Medulla oblongata (tissue), 1 donor: ENCODE measurements at regions not wholly inside any gene's neighbourhood (a gene's known extent, or its start where the extent isn't known, plus 50 kb on each side); places are given as distances from the start of the nearest gene placed in this dataset.

Experiments used
- DNase-seq: peaks from one replicate; pipeline ENCODE4 v3.0.0-alpha.2; 2015; ENCODE audit errors: extremely low spot score

- DNase-seq = no peak
These were observed 61.2 kb upstream of the ALDH1A1 start for GRCh38 chr9:73014011-73014410.

- no peak for DNase-seq
These were observed 59.1 kb upstream of the ALDH1A1 start for GRCh38 chr9:73011956-73012355.

- no peak for DNase-seq
These were observed 58.4 kb upstream of the ALDH1A1 start for GRCh38 chr9:73011181-73011750.

- DNase-seq = no peak
These were observed 56.9 kb upstream of the ALDH1A1 start for GRCh38 chr9:73009649-73010288.

- DNase-seq = no peak
These were observed 55.3 kb upstream of the ALDH1A1 start for GRCh38 chr9:73007966-73008672.

GRCh38 chr9:73006986-73007385 lies 54.1 kb upstream of the ALDH1A1 start:
- no peak for DNase-seq
